ENCODE measurements at regions not wholly inside any gene's neighbourhood (a gene's known extent, or its start where the extent isn't known, plus 50 kb on each side); places are given as distances from the start of the nearest gene placed in this dataset.

GRCh38 chr18:40075616-40076015 is 1879.4 kb upstream of the PIK3C3 start:
- DNase-seq (ENCODE audit: low spot score) = no peak
- H3K79me1 ChIP-seq (ENCODE audit: low read depth, low read length) = no peaks in the 10 kb centered on the region
- no peak overlapping the region for H3K4me3 ChIP-seq (ENCODE audit: low read length in 2 of 2)
- H3K9ac ChIP-seq (ENCODE audit: low read depth, low read length, poor library complexity) = no peak overlapping the region
- no peak overlapping the region for H3K18ac ChIP-seq (ENCODE audit: low read length)
- no peak overlapping the region for H3K23ac ChIP-seq (ENCODE audit: low read depth, low read length, poor library complexity)
- no peak overlapping the region for H2BK12ac ChIP-seq (ENCODE audit: low read length)
- H2BK15ac ChIP-seq (ENCODE audit: low read length) = no peak overlapping the region
- no peak overlapping the region for H3K27ac ChIP-seq (replicated peaks; ENCODE audit: low read length)
- H3K4me2 ChIP-seq (ENCODE audit: insufficient read depth, low read length, poor library complexity, severe bottlenecking) = no peak overlapping the region
- H3K4ac ChIP-seq (ENCODE audit: low read length) = no peak overlapping the region
- H4K8ac ChIP-seq (ENCODE audit: low read depth, low read length) = no peak overlapping the region
- no peak overlapping the region for H4K91ac ChIP-seq (ENCODE audit: low read depth, low read length, poor library complexity)
- H2AK5ac ChIP-seq (ENCODE audit: low read depth, low read length) = no peak overlapping the region
- H3K14ac ChIP-seq (ENCODE audit: low read length) = no peak overlapping the region
- no peaks in the 10 kb centered on the region for H3K9me3 ChIP-seq (replicated peaks in 1 of 2; ENCODE audit: control insufficient read depth in 2 of 2, insufficient read depth in 1 of 2, low read depth in 1 of 2, low read length in 2 of 2)
- no peak overlapping the region for H2AFZ ChIP-seq (ENCODE audit: low read length)
- WGBS, 2 donors (ENCODE audit: extremely low coverage in 2 of 2, insufficient read length in 2 of 2, insufficient replicate concordance in 1 of 2) = no CpG with 5 or more reads among the region's 2 CpGs
- no peak overlapping the region for H2BK5ac ChIP-seq (ENCODE audit: low read length)
- H3K27me3 ChIP-seq (ENCODE audit: control insufficient read depth in 3 of 3, insufficient read depth in 3 of 3, low read depth in 1 of 3, low read length in 3 of 3) = no peaks in the 10 kb centered on the region
- no peak overlapping the region for H2BK120ac ChIP-seq (ENCODE audit: low read depth, low read length)
- no peaks in the 10 kb centered on the region for H3K36me3 ChIP-seq (replicated peaks in 1 of 2; ENCODE audit: control insufficient read depth in 2 of 2, insufficient read depth in 2 of 2, low read length in 2 of 2)
- peaks cover 4 to 7% of the 10 kb centered on the region in 2 donors for H3K4me1 ChIP-seq (ENCODE audit: control insufficient read depth in 2 of 2, insufficient read depth in 1 of 2, low read depth in 1 of 2, low read length in 2 of 2)

DNA sequence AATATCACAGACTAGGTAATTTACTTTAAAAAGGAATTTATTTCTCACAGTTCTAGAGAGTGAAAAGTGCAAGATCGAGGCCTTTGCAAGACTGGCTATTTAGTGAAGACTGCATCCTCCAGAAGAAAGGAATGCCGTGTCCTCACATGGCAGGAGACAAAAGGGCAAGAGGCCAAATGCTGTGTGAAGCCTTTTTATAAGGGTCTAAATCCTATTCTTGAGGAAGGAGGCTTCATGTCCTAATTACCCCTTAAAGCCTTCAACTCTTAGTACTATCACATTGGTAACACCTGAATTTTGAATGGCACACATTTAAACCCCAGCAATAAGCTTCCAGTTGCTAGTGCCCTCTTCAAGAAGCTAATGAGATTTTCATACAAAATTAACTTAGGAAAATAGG is 1882.3 kb upstream of the PIK3C3 start:
- Histone ChIP-seq H3K4ac (ENCODE audit: low read length) (no peak overlapping the region), H3K18ac (ENCODE audit: low read length) (no peak overlapping the region), H2AFZ (ENCODE audit: low read length) (no peak overlapping the region), H3K4me3 (ENCODE audit: low read length in 2 of 2) (no peak overlapping the region), H3K9ac (ENCODE audit: low read depth, low read length, poor library complexity) (no peak overlapping the region), H3K9me3 (replicated peaks in 1 of 2; ENCODE audit: control insufficient read depth in 2 of 2, insufficient read depth in 1 of 2, low read depth in 1 of 2, low read length in 2 of 2) (peaks cover 0 to 3% of the 10 kb centered on the region in 2 donors), H4K8ac (ENCODE audit: low read depth, low read length) (no peak overlapping the region), H3K14ac (ENCODE audit: low read length) (no peak overlapping the region), H3K23ac (ENCODE audit: low read depth, low read length, poor library complexity) (no peak overlapping the region), H3K4me2 (ENCODE audit: insufficient read depth, low read length, poor library complexity, severe bottlenecking) (no peak overlapping the region), H2BK12ac (ENCODE audit: low read length) (no peak overlapping the region), H2BK5ac (ENCODE audit: low read length) (no peak overlapping the region), H3K27ac (replicated peaks; ENCODE audit: low read length) (peak overlapping the region; percentile 79), H3K27me3 (ENCODE audit: control insufficient read depth in 3 of 3, insufficient read depth in 3 of 3, low read depth in 1 of 3, low read length in 3 of 3) (no peaks in the 10 kb centered on the region), H4K91ac (ENCODE audit: low read depth, low read length, poor library complexity) (no peak overlapping the region), H2BK15ac (ENCODE audit: low read length) (no peak overlapping the region), H3K36me3 (replicated peaks in 1 of 2; ENCODE audit: control insufficient read depth in 2 of 2, insufficient read depth in 2 of 2, low read length in 2 of 2) (no peaks in the 10 kb centered on the region), H3K79me1 (ENCODE audit: low read depth, low read length) (no peaks in the 10 kb centered on the region), H2BK120ac (ENCODE audit: low read depth, low read length) (no peak overlapping the region), H2AK5ac (ENCODE audit: low read depth, low read length) (no peak overlapping the region), H3K4me1 (ENCODE audit: control insufficient read depth in 2 of 2, insufficient read depth in 1 of 2, low read depth in 1 of 2, low read length in 2 of 2) (peaks cover 3 to 4% of the 10 kb centered on the region in 2 donors)
- peak; percentile 24 for DNase-seq (ENCODE audit: low spot score)
- no CpG with 5 or more reads among the region's 2 CpGs for WGBS, 2 donors (ENCODE audit: extremely low coverage in 2 of 2, insufficient read length in 2 of 2, insufficient replicate concordance in 1 of 2)

DNA sequence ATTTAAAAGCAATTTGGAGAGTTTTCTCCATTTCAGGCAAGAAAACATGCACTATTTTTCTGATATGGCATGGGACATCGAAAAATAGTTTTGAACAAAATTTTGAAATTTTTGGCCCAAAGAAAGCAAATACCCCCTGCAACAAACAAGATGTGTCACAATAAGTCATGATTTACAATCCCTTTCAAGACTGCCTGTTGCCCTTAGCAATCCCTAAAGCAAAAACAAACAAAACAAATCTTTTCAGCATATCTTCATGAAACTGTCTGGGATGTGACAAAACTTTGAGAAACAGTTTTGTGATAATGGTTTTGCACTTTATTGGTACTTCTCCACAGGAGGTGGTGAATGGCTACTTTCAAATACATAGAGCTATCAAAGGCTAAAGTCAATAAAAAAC is 1888.7 kb upstream of the PIK3C3 start:
- Histone ChIP-seq H2AK5ac (ENCODE audit: low read depth, low read length) (no peak overlapping the region), H3K79me1 (ENCODE audit: low read depth, low read length) (no peaks in the 10 kb centered on the region), H4K91ac (ENCODE audit: low read depth, low read length, poor library complexity) (no peak overlapping the region), H3K27me3 (ENCODE audit: control insufficient read depth in 3 of 3, insufficient read depth in 3 of 3, low read depth in 1 of 3, low read length in 3 of 3) (no peaks in the 10 kb centered on the region), H2BK5ac (ENCODE audit: low read length) (no peak overlapping the region), H3K36me3 (replicated peaks in 1 of 2; ENCODE audit: control insufficient read depth in 2 of 2, insufficient read depth in 2 of 2, low read length in 2 of 2) (no peaks in the 10 kb centered on the region), H3K18ac (ENCODE audit: low read length) (no peak overlapping the region), H3K4me3 (ENCODE audit: low read length in 2 of 2) (no peak overlapping the region), H2BK12ac (ENCODE audit: low read length) (no peak overlapping the region), H3K4me1 (ENCODE audit: control insufficient read depth in 2 of 2, insufficient read depth in 1 of 2, low read depth in 1 of 2, low read length in 2 of 2) (no peaks in the 10 kb centered on the region), H4K8ac (ENCODE audit: low read depth, low read length) (no peak overlapping the region), H3K4ac (ENCODE audit: low read length) (no peak overlapping the region), H3K23ac (ENCODE audit: low read depth, low read length, poor library complexity) (no peak overlapping the region), H2AFZ (ENCODE audit: low read length) (no peak overlapping the region), H3K4me2 (ENCODE audit: insufficient read depth, low read length, poor library complexity, severe bottlenecking) (no peak overlapping the region), H2BK120ac (ENCODE audit: low read depth, low read length) (no peak overlapping the region), H3K14ac (ENCODE audit: low read length) (no peak overlapping the region), H3K27ac (replicated peaks; ENCODE audit: low read length) (no peak overlapping the region), H3K9ac (ENCODE audit: low read depth, low read length, poor library complexity) (no peak overlapping the region), H2BK15ac (ENCODE audit: low read length) (no peak overlapping the region), H3K9me3 (replicated peaks in 1 of 2; ENCODE audit: control insufficient read depth in 2 of 2, insufficient read depth in 1 of 2, low read depth in 1 of 2, low read length in 2 of 2) (peaks cover 0 to 3% of the 10 kb centered on the region in 2 donors)
- WGBS, 2 donors (ENCODE audit: extremely low coverage in 2 of 2, insufficient read length in 2 of 2, insufficient replicate concordance in 1 of 2) = no CpG with 5 or more reads among the region's 1 CpG
- DNase-seq (ENCODE audit: low spot score) = no peak

DNA sequence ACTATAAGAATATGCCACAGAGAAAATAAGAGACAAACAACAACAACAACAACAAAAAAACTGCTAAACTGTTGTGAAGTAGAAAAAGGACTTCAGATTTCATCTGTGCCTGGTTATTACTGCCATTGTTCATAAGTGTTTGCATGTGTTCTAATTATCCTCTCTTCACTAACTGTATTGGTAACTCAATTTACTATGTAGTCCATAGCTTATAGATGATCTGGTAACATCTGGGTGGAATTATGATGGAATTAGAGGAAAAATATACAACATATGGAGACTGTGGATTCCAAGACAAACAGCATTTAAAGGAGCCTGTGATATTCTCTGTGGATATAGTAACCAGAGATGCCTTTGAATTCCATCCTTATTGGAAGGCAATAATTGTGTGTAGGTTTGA is 1891.5 kb upstream of the PIK3C3 start:
- H4K91ac ChIP-seq (ENCODE audit: low read depth, low read length, poor library complexity) = no peak overlapping the region
- no peak overlapping the region for H2BK120ac ChIP-seq (ENCODE audit: low read depth, low read length)
- H3K4me3 ChIP-seq (ENCODE audit: low read length in 2 of 2) = no peak overlapping the region
- no peak overlapping the region for H3K27ac ChIP-seq (replicated peaks; ENCODE audit: low read length)
- no peak overlapping the region for H3K4me2 ChIP-seq (ENCODE audit: insufficient read depth, low read length, poor library complexity, severe bottlenecking)
- no peak for DNase-seq (ENCODE audit: low spot score)
- H3K9ac ChIP-seq (ENCODE audit: low read depth, low read length, poor library complexity) = no peak overlapping the region
- no peaks in the 10 kb centered on the region for H3K4me1 ChIP-seq (ENCODE audit: control insufficient read depth in 2 of 2, insufficient read depth in 1 of 2, low read depth in 1 of 2, low read length in 2 of 2)
- H2BK12ac ChIP-seq (ENCODE audit: low read length) = no peak overlapping the region
- no peak overlapping the region for H2AFZ ChIP-seq (ENCODE audit: low read length)
- no peak overlapping the region for H3K23ac ChIP-seq (ENCODE audit: low read depth, low read length, poor library complexity)
- no peak overlapping the region for H3K18ac ChIP-seq (ENCODE audit: low read length)
- H2BK5ac ChIP-seq (ENCODE audit: low read length) = no peak overlapping the region
- no peaks in the 10 kb centered on the region for H3K9me3 ChIP-seq (replicated peaks in 1 of 2; ENCODE audit: control insufficient read depth in 2 of 2, insufficient read depth in 1 of 2, low read depth in 1 of 2, low read length in 2 of 2)
- no peaks in the 10 kb centered on the region for H3K36me3 ChIP-seq (replicated peaks in 1 of 2; ENCODE audit: control insufficient read depth in 2 of 2, insufficient read depth in 2 of 2, low read length in 2 of 2)
- no peak overlapping the region for H2BK15ac ChIP-seq (ENCODE audit: low read length)
- no peaks in the 10 kb centered on the region for H3K27me3 ChIP-seq (ENCODE audit: control insufficient read depth in 3 of 3, insufficient read depth in 3 of 3, low read depth in 1 of 3, low read length in 3 of 3)
- H3K4ac ChIP-seq (ENCODE audit: low read length) = no peak overlapping the region
- no peak overlapping the region for H4K8ac ChIP-seq (ENCODE audit: low read depth, low read length)
- no peak overlapping the region for H2AK5ac ChIP-seq (ENCODE audit: low read depth, low read length)
- no peaks in the 10 kb centered on the region for H3K79me1 ChIP-seq (ENCODE audit: low read depth, low read length)
- H3K14ac ChIP-seq (ENCODE audit: low read length) = no peak overlapping the region

All from neuronal stem cell (in vitro differentiated cells).